Stimulated activated CD8-positive, alpha-beta memory T cell treated with anti-CD3 and anti-CD28 coated beads, Interleukin-4, amount 100 ng/mL, for 24 hours (primary cell): ENCODE measurements at regions not wholly inside any gene's neighbourhood (a gene's known extent, or its start where the extent isn't known, plus 50 kb on each side); places are given as distances from the start of the nearest gene placed in this dataset.
"Not testable (repeated sequence)": the region's sequence is repeated elsewhere in the genome, so short reads cannot be mapped to it uniquely, and the experiment has no call there.

Experiments
- DNase-seq: peaks from one replicate; pipeline ENCODE4 v3.0.0-alpha.2; 2020; ENCODE audit warnings: low read depth

DNA sequence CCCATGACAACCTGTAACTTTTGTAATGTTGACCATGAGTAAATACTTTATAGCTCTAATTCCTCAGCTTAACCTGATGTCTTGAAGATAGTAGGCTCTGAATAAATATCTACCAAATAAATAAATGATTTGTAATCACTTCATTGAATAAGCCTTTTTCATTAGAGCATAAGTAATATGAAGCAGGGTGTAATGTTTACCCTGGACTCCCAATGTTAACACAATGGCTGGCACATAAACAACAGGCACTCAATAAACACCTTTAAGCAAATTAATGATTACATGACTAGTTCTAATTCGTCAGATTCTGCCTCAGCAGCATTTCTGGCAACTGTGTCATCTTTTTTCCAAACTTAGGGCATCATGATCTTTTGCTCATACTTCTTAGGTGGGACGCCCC lies 396.3 kb downstream of the LIG4 start:
- DNase-seq, result no peak

GRCh38 chr13:107817647-107818287 lies 397.6 kb downstream of the LIG4 start:
- DNase-seq, result no peak

GRCh38 chr13:107812014-107812412 lies 403.3 kb downstream of the LIG4 start:
- DNase-seq, result no peak

DNA sequence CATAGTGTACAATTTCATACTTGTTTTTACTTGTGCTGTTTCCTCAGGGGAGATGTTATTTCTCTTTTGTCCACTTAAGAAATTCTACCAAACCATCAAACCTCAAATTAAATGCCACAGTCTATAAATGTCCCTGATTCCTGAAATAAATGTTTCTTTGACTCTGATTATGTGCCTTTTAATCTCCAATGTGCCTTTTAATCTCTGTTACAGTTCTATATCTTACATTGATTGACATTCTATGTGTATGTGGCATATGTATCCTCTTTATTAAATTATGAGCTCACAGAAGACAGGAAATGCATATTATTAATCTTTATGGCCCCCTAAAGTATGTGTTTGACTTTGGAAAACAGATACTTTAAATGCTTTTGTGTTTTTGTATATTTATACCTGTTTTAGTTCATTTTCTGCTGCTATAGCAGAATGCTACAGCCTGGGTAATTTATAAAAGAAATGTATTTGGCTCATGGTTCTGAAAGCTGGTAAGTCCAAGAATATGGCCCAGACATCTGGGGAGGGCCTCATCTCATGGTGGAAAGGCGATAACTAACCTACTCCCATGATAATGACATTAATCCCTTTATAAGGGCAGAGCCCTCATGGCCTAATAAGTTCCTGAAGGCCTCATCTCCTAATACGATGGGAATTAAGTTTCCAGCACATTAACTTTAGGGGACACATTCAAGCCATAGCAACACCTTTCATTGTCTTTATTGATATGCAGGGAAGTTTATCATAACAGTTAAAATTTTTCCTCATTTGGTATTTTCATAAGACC lies 403.9 kb downstream of the LIG4 start:
- DNase-seq, result no peak

DNA sequence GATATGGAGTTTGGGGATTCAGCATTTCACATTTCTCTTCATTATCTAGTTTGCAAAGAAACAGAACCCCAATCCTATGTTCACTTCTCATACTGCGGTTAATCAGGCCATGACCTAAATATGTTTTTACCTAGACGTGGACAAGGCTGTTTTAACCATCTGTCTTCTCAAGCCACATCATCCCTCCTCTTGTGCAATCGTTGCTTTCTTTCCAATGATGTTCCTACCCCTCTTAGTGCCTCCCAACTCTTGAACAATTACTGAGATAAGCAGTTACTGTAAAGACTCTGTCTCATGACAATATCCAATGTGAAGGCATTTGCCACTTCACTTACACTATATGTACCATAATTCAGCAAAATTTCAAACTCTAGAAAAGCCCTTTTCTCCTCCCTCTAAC lies 406.2 kb downstream of the LIG4 start:
- DNase-seq, result no peak

GRCh38 chr13:107808389-107808788 lies 406.9 kb downstream of the LIG4 start:
- DNase-seq, result no peak

GRCh38 chr13:107807306-107808073 lies 407.8 kb downstream of the LIG4 start:
- no peak for DNase-seq

DNA sequence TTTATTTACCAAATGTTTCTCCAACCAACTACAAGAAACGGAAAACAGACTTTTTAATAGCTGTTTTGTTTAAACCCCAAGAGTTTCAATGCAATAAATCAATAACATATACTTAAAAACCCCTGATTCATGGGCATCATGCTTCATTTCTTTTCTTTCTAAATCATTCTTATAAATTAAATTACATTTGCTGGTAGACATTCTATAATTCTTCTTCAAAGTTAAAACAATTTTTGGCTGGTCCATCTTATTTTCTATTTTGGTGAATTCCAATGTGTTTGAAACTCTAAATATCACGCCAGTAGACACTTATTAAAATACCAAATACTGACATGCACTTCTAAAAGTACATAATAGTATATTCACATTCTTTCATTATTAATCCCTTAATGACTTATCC lies 408.6 kb downstream of the LIG4 start:
- no peak for DNase-seq

DNA sequence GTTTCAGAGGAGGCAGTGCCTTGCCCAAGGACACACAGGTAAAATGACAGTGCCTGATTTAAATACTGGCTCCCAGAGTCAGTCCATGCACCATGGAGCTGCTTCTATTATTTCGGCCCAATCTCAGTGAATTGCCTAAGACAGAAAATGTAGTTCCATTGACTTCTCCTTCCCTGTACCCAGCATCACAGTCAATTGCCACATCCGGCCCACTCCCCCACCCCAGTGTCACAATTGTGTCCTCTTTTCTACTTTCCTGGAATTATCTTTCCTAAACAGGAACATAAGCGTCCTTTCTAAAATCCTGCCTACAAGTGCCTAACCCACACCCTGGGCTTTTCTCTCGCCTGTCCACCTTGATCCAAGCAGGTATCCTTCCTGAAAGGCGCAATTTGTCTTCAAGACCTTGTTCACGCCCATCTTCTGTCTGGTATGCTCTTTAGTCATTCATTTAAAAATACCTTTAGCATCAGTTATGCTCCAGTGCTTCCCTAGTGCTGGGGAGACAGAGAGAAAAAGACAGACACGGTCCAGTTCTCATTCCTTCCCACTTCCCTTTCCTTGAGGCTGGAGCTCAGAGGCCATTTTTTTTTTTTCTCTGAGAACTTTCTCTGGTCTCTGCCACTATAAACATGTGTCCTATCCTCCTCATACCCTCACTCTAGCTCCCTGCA lies 411.4 kb downstream of the LIG4 start:
- DNase-seq, result no peak

GRCh38 chr13:107801621-107802020 lies 413.7 kb downstream of the LIG4 start:
- DNase-seq, result no peak

DNA sequence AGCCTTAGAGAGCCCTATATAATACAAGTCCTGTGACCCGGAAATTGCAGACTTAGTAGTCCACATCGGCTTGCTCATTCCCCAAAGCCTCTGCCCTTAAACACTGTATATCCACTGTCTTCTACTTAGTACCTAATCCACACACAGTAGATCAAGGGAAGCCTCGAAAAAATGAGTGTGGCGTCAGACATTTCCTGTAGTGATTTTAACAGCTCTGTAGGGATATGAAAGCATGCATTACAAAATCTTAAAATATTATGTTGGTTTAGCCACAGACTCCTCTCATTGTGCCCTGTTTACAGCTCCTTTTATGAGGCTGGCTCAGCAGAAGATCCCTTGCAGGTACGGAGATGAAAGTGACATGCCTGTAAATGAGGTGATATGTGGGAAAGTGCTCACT lies 416.3 kb downstream of the LIG4 start:
- no peak for DNase-seq

DNA sequence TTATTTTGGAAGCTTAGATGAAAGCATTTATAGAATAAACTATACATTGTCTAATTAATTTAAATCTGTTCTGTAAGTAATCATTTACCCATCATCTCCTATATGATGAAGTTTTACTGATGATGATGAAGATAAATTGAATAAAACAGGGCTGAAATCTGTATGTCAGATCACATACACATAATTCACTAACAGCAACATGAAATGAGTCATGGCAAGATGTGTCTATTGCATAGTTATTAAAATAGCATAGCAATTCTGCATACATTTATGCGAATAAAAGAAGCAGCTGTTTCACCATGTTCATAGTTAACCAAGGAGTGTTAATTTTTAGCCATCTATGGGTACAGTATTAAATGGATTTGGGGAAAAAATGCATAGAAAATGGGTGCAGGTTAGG lies 424.9 kb downstream of the LIG4 start:
- DNase-seq, result no peak

DNA sequence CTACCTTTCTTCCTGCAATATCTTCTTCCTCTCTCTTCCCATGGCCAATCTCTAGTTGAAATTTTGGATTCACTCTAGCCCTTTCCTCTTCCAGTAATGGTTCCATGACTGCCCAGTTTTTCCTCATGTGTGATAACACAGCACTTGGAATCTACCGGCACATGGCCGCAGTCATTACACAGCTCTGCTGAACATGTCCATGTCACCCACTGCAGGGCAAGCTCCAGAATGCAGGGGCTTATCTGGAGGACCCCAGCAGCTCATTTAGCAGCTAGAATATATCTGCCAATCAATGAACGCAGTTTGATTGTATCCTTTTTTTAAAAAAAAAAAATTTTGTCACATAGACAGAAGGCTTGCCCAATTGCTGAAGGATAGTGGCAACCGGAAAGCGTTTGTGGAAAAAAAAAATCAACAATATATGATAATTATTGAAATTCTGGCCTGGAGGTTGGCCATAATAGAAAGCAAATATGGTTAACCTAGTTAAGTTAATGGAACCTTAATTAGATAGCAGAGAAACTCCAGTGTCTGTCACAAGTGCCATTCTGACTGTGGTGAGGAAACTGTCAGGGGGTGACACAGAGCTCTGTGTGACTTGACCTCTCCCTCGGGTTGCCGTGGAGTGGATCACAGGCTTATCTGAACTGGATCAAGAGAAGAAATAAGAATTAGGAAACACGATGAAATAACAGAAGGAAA lies 426.7 kb downstream of the LIG4 start:
- no peak for DNase-seq

DNA sequence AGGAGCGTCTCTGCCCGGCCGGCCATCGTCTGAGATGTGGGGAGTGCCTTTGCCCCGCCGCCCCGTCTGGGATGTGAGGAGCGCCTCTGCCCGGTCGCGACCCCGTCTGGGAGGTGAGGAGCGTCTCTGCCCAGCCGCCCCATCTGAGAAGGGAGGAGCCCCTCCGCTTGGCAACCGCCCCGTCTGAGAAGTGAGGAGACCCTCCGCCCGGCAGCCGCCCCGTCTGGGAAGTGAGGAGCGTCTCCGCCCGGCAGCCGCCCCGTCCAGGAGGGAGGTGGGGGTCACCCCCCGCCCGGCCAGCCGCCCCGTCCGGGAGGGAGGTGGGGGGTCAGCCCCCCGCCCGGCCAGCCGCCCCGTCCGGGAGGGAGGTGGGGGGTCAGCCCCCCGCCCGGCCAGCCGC lies 432.7 kb downstream of the LIG4 start:
- DNase-seq, result not testable (repeated sequence)

- DNase-seq, result no peak
These were observed 437.2 kb downstream of the LIG4 start for GRCh38 chr13:107778094-107778493.

DNA sequence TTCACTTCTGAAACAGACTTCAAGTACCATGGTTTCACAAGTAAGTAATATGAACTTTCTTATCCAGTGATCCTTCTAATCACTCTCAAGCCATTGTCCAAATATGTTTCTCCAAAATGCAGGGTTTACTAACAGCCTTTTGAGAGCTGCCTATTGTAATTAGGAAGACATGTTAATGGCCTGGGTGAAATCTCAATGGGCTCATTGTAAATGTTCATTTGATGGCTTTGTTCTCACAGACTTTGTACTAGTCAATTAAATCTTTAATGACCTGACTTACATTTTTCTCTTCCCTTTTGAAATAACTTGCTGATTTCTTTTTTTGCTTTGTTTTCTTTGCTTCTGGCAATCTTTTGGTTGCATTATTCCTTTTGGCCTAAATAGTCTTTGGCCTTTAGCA lies 444.8 kb downstream of the LIG4 start:
- DNase-seq, result no peak

DNA sequence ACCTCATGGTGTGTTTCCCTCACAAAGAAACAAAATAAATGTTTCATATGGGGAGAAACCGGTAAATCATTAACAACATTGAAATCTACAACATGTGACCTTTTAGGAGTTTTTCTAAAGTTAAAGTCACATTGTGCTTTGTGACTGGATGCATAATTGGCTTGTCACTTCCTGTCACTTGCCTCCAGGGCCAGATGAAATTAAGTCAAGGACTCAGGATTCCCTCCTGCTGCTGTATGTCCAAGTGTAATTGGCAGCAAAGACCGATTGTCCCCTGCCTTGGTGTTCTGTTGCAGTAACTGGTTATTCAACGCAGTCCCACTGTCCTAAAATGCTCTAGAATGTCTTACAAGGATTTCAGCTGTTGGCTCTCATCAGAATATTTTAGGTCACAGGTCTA lies 448.2 kb downstream of the LIG4 start:
- no peak for DNase-seq

- DNase-seq, result no peak
These were observed 449.5 kb downstream of the LIG4 start for GRCh38 chr13:107765724-107766401.

- DNase-seq, result no peak
These were observed 451.3 kb downstream of the LIG4 start for GRCh38 chr13:107764046-107764445.

DNA sequence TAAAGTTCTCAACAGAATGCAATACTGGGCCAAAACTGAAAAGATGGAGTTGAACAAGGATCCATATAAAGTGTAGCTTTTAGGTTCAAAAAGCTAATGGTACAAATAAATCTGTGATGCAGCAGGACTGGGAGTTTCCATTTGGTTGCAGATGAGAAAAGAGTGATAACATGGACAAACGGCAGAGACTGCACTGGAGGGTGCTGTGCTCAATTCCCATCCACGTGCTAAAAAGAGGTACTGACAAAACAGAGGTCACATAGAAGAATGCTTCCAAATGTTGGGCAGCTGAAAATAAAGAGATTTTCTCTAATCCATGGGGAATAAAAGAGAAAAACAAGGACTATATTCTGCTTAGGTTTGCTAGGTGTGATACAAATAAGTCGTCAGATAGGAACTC lies 461.6 kb downstream of the LIG4 start:
- DNase-seq, result no peak

- no peak for DNase-seq
These were observed 462.0 kb downstream of the LIG4 start for GRCh38 chr13:107753291-107753690.
